Mammary epithelial cell (primary cell): ENCODE measurements at regions not wholly inside any gene's neighbourhood (a gene's known extent, or its start where the extent isn't known, plus 50 kb on each side); places are given as distances from the start of the nearest gene placed in this dataset.
"Not testable (repeated sequence)": the region's sequence is repeated elsewhere in the genome, so short reads cannot be mapped to it uniquely, and the experiment has no call there.

Experiments
- CTCF ChIP-seq, 2 donors: IDR thresholded peaks in 1 of 2; conservative IDR thresholded peaks in 1 of 2; 2 replicates each; pipeline ENCODE4 v1.5.1; 2011 to 2012; ENCODE audit warnings: inconsistent platforms in 2 of 2, low read length in 2 of 2, mild to moderate bottlenecking in 2 of 2, control low read depth in 1 of 2, low read depth in 1 of 2; ENCODE audit not compliant: insufficient read depth in 1 of 2; ENCODE audit errors: extremely low read depth in 1 of 2
- EZH2 ChIP-seq: IDR thresholded peaks from 2 replicates; pipeline ENCODE4 v1.6.1; 2012; ENCODE audit warnings: low read length, inconsistent platforms, borderline replicate concordance

- not testable (repeated sequence) for TF ChIP-seq CTCF (conservative IDR thresholded peaks at IDR 0.05 in 1 of 2, IDR thresholded peaks at IDR 0.05 in 1 of 2; ENCODE audit: extremely low read depth in 1 of 2, insufficient read depth in 1 of 2, low read depth in 1 of 2, low read length in 2 of 2); EZH2
These were observed 73.8 kb upstream of the HGF start for GRCh38 chr7:81843657-81844056.
